Caki2 (cell line): ENCODE measurements at regions not wholly inside any gene's neighbourhood (a gene's known extent, or its start where the extent isn't known, plus 50 kb on each side); places are given as distances from the start of the nearest gene placed in this dataset.

ENCODE experiments used
- DNase-seq: peaks from one replicate; pipeline ENCODE4 v3.0.0-alpha.2; 2015; ENCODE audit warnings: low read depth
- in situ Hi-C: cut with HindIII; loops from 2 replicates; pipeline ENCODE4 v1.10.0; 2016; ENCODE audit warnings: low sequenced_read_pairs, low pct_unique_long_range_greater_than_20kb, mixed read lengths

- in situ Hi-C loops, result no loop called here
- no peak for DNase-seq
Observed at GRCh38 chr22:49650336-49651241, 177.1 kb downstream of the BRD1 start.

- in situ Hi-C loops, result no loop called here
Observed at GRCh38 chr22:49649166-49650068, 178.3 kb downstream of the BRD1 start.

GRCh38 chr22:49648053-49648452 lies 179.6 kb downstream of the BRD1 start:
- in situ Hi-C loops, result no loop called here
- DNase-seq, result no peak

More at GRCh38 chr22:49649166-49650068, 178.3 kb downstream of the BRD1 start:
- no peak for DNase-seq

- in situ Hi-C loops, result no loop called here
- DNase-seq, result no peak
Observed at GRCh38 chr22:49647627-49648026, 180.0 kb downstream of the BRD1 start.

- DNase-seq, result no peak
- in situ Hi-C loops, result no loop called here
Observed at GRCh38 chr22:49646876-49647275, 180.8 kb downstream of the BRD1 start.

- DNase-seq, result no peak
- in situ Hi-C loops, result no loop called here
Observed at GRCh38 chr22:49645791-49646550, 181.7 kb downstream of the BRD1 start.

GRCh38 chr22:49645257-49645656 lies 182.4 kb downstream of the BRD1 start:
- in situ Hi-C loops, result no loop called here

GRCh38 chr22:49643998-49644397 lies 183.7 kb downstream of the BRD1 start:
- in situ Hi-C loops, result no loop called here
- no peak for DNase-seq

More at GRCh38 chr22:49645257-49645656, 182.4 kb downstream of the BRD1 start:
- no peak for DNase-seq

GRCh38 chr22:49643466-49643865 lies 184.2 kb downstream of the BRD1 start:
- no peak for DNase-seq
- in situ Hi-C loops, result no loop called here

- no peak for DNase-seq
- in situ Hi-C loops, result no loop called here
Observed at GRCh38 chr22:49642741-49643140, 184.9 kb downstream of the BRD1 start.

- DNase-seq, result no peak
- in situ Hi-C loops, result no loop called here
Observed at GRCh38 chr22:49642331-49642730, 185.3 kb downstream of the BRD1 start.

- DNase-seq, result no peak
- in situ Hi-C loops, result no loop called here
Observed at GRCh38 chr22:49641770-49642313, 185.8 kb downstream of the BRD1 start.

- DNase-seq, result no peak
- in situ Hi-C loops, result no loop called here
Observed at GRCh38 chr22:49640366-49641095, 187.1 kb downstream of the BRD1 start.

- no peak for DNase-seq
- in situ Hi-C loops, result no loop called here
Observed at GRCh38 chr22:49639956-49640355, 187.7 kb downstream of the BRD1 start.

GRCh38 chr22:49638788-49639187 lies 188.9 kb downstream of the BRD1 start:
- in situ Hi-C loops, result no loop called here
- no peak for DNase-seq

GRCh38 chr22:49638001-49638400 lies 189.7 kb downstream of the BRD1 start:
- in situ Hi-C loops, result no loop called here
- DNase-seq, result no peak

GRCh38 chr22:49637255-49637760 lies 190.4 kb downstream of the BRD1 start:
- in situ Hi-C loops, result no loop called here

More at GRCh38 chr22:49637255-49637760, 190.4 kb downstream of the BRD1 start:
- no peak for DNase-seq
